Right cardiac atrium (tissue), 5 donors: ENCODE measurements at regions not wholly inside any gene's neighbourhood (a gene's known extent, or its start where the extent isn't known, plus 50 kb on each side); places are given as distances from the start of the nearest gene placed in this dataset.

Source experiments
- ATAC-seq, 2 donors: fragments of 200-7000 bp; cut with Tn5 transposase; one replicate each; pipeline versions ENCODE4 v1.8.0 to v1.9.1; 2020; ENCODE audit warnings: moderate library complexity in 2 of 2, mild to moderate bottlenecking in 1 of 2
- DNase-seq, 3 donors: peaks; one replicate each; pipeline ENCODE4 v3.0.0-alpha.2; 2020
- H3K27ac ChIP-seq: one replicate; pipeline ENCODE4 v1.5.1; 2013; ENCODE audit warnings: mild to moderate bottlenecking, low read length, control low read depth, moderate library complexity
- H3K27me3 ChIP-seq: one replicate; pipeline ENCODE4 v1.6.1; 2013; ENCODE audit not compliant: control insufficient read depth, insufficient read depth
- H3K4me1 ChIP-seq: one replicate; pipeline ENCODE4 v1.6.1; 2013; ENCODE audit warnings: low read length; ENCODE audit not compliant: control insufficient read depth, insufficient read depth
- H3K4me3 ChIP-seq: one replicate; pipeline ENCODE4 v1.5.1; 2013; ENCODE audit warnings: low read length, control low read depth
- H3K9me3 ChIP-seq: one replicate; pipeline ENCODE4 v1.6.1; 2013; ENCODE audit warnings: low read length; ENCODE audit not compliant: control insufficient read depth
- WGBS: extraction: QIAGEN DNeasy Blood & Tissue Kit; methylation state at CpG from one replicate; pipeline ENCODE4 v1.1.7; 2013; 5-methylcytosine and 5-hydroxymethylcytosine counted together
- intact Hi-C, 4 donors: fragments of 100-400 bp; cut with DNase I; formaldehyde crosslinking; loops; one replicate each; pipeline versions ENCODE4 v1.11.0 to v1.14.0; 2022 to 2023
- donor health status: healthy with polysubstance abuse.
- donor health status: DM: no; HTN: yes; CAD: no.
- donor health status: DM: no; HTN: no; CAD: no.
- donor health status: DM: no; HTN: yes; CAD: no; lungs with severe emphysema.
- donor health status: DM: yes; HTN: yes; CAD: no.

- no peaks in the 10 kb centered on the region for H3K9me3 ChIP-seq
- DNase-seq (no peak), ATAC-seq (no peak)
- no peak overlapping the region for H3K27ac ChIP-seq
- 78% methylated on average over 3 of the region's 3 CpGs for WGBS
- no peak overlapping the region for H3K4me3 ChIP-seq
- H3K27me3 ChIP-seq: no peaks in the 10 kb centered on the region
- intact Hi-C loops: no loop called here
- H3K4me1 ChIP-seq: no peaks in the 10 kb centered on the region
These were observed 379.0 kb upstream of the NXPH2 start for GRCh38 chr2:139159177-139159576.

- intact Hi-C loops: no loop called here
- Histone ChIP-seq H3K27ac (no peak overlapping the region), H3K27me3 (no peaks in the 10 kb centered on the region), H3K4me1 (no peaks in the 10 kb centered on the region), H3K9me3 (no peaks in the 10 kb centered on the region), H3K4me3 (no peak overlapping the region)
- DNase-seq: no peak
- ATAC-seq: no peak
These were observed 376.5 kb upstream of the NXPH2 start for GRCh38 chr2:139156730-139157129.

DNA sequence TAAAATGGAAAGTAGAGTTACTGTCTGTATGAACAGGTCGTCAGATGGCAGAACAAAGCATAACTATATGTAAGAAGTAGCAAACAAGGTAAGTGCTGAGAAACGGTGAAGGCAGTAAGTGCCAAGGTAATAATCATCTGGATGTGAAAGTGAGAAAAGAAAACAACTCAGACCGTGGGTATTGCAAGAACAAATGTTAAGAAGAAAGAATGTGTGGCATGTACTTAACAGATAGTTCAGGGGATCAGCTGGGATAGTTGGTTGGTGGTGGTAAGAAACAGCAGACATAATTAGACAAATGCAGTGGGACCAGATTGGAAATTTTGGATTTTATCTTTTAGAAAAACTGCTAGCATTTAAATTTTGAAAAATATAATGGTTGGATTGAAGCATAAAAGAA, 375.8 kb upstream of the NXPH2 start:
- ATAC-seq: no peak
- Histone ChIP-seq H3K27me3 (no peaks in the 10 kb centered on the region), H3K4me1 (no peaks in the 10 kb centered on the region), H3K4me3 (no peak overlapping the region), H3K9me3 (no peaks in the 10 kb centered on the region), H3K27ac (no peak overlapping the region)
- DNase-seq: no peak
- WGBS: 22% methylated on average over 3 of the region's 3 CpGs
- intact Hi-C loops: no loop called here

DNA sequence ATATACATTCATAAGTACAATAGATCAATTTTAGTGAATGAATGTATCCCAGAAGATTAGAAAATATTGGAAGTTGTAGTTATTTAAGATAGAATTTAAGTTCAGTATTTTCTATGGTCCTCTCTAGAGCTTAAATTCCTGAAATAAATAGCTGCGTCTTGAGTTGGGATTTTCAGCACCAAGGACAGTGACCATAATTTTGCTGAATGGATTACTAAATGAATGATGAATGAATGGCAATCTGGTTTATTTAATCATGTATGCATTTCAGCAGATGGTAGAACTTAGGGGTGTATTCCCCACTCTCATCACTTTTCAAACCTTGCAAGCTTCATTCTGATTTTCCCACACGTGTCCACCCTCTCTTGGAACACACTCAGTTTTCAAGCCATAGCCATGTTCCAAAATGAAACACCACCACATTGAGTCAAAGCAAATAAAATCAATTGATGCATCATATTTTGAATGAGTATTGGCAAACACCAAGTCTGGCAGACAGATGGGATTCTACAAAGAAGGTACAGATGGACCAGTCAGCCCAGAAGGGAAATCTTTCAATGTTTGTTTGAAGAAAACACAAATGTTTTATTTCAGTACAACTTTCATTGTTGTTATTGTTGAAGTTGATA, 362.2 kb upstream of the NXPH2 start:
- Histone ChIP-seq H3K4me1 (no peaks in the 10 kb centered on the region), H3K27me3 (no peaks in the 10 kb centered on the region), H3K9me3 (no peaks in the 10 kb centered on the region), H3K4me3 (no peak overlapping the region), H3K27ac (no peak overlapping the region)
- DNase-seq (no peak), ATAC-seq (no peak)
- intact Hi-C loops: no loop called here
- 31% methylated on average over 2 of the region's 2 CpGs for WGBS

DNA sequence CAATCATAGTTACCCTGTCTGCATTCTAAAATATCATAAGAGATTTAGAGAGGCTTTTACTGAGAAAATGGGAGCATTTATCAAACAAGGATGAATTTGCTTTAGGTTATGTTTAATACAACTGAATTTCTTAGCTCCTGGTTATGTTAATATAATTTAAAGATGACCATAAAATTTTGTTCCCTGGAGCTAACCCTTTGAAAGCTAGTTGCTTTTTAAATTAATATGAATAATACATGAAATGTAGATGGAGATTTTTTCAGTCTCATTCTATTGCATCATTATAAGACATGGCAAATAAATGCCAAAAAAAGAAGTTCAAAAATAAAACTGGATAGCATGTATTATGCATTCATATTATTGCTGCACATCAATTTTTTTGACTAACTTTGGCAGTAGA, 344.1 kb upstream of the NXPH2 start:
- Histone ChIP-seq H3K4me1 (no peaks in the 10 kb centered on the region), H3K9me3 (no peaks in the 10 kb centered on the region), H3K4me3 (no peak overlapping the region), H3K27ac (no peak overlapping the region), H3K27me3 (no peaks in the 10 kb centered on the region)
- DNase-seq: no peak
- intact Hi-C loops: no loop called here
- ATAC-seq: no peak

- WGBS: 81% methylated on average over 1 of the region's 1 CpG
- no peaks in the 10 kb centered on the region for H3K27me3 ChIP-seq
- intact Hi-C loops: no loop called here
- ATAC-seq (no peak), DNase-seq (no peak)
- H3K4me1 ChIP-seq: no peaks in the 10 kb centered on the region
- H3K9me3 ChIP-seq: no peaks in the 10 kb centered on the region
- no peak overlapping the region for H3K27ac ChIP-seq
- no peak overlapping the region for H3K4me3 ChIP-seq
These were observed 343.6 kb upstream of the NXPH2 start for GRCh38 chr2:139123795-139124194.

DNA sequence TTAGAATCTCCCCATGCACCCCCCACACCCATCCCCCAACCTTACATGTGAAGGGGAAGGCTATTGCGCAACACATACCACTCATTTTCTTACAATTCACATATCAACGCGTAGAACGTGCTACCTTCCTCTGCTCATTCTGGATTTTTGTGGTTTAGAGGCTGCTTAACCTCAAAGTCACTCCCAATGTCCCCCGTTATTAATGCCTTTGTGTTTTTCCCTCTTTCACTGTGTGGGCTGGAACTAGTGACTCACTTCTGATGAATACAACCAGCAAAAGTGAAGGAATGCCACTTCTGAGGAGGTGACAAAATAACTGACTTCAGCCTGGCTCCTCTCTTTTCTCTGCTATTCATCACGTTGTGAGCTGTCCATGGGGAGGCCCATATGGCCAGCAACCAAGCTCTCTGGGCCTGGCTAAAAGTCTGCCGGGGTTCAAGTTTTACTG, 342.5 kb upstream of the NXPH2 start:
- WGBS: 60% methylated on average over 7 of the region's 7 CpGs
- Histone ChIP-seq H3K27ac (no peak overlapping the region), H3K9me3 (no peaks in the 10 kb centered on the region), H3K27me3 (no peaks in the 10 kb centered on the region), H3K4me3 (no peak overlapping the region), H3K4me1 (no peaks in the 10 kb centered on the region)
- intact Hi-C loops: no loop called here
- DNase-seq (no peak), ATAC-seq (no peak)

GRCh38 chr2:139099721-139100120, 319.5 kb upstream of the NXPH2 start:
- DNase-seq: no peak
- WGBS: 39% methylated on average over 1 of the region's 1 CpG
- intact Hi-C loops: no loop called here
- ATAC-seq: no peak
- H3K27me3 ChIP-seq: no peaks in the 10 kb centered on the region
- H3K27ac ChIP-seq: no peak overlapping the region
- no peaks in the 10 kb centered on the region for H3K9me3 ChIP-seq
- no peak overlapping the region for H3K4me3 ChIP-seq
- no peaks in the 10 kb centered on the region for H3K4me1 ChIP-seq

DNA sequence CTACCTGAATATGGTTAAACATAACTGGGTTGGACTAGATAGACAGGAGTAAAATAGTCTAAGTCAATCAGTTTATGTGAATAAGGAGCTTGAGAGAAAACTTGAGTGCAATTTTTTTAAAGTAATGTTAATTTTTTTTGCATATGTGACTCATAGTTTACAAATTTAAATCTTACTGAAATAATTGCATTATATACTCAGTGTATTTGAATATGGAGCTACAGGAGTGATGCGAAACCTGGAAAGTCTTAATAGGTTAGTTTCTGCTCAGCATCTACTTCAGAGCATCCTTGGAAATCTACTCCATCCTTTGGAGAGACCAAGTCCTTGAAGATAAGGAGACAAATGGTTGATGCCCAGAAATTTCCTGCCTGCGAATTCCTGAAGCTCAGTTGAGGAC, 318.8 kb upstream of the NXPH2 start:
- H3K27me3 ChIP-seq: no peaks in the 10 kb centered on the region
- no peaks in the 10 kb centered on the region for H3K4me1 ChIP-seq
- H3K9me3 ChIP-seq: no peaks in the 10 kb centered on the region
- 83% methylated on average over 2 of the region's 2 CpGs for WGBS
- H3K27ac ChIP-seq: no peak overlapping the region
- DNase-seq (no peak), ATAC-seq (no peak)
- H3K4me3 ChIP-seq: no peak overlapping the region
- intact Hi-C loops: no loop called here

GRCh38 chr2:139083121-139083520, 302.9 kb upstream of the NXPH2 start:
- Histone ChIP-seq H3K4me3 (no peak overlapping the region), H3K9me3 (no peaks in the 10 kb centered on the region), H3K4me1 (no peaks in the 10 kb centered on the region), H3K27ac (no peak overlapping the region), H3K27me3 (no peaks in the 10 kb centered on the region)
- DNase-seq (no peak), ATAC-seq (no peak)
- intact Hi-C loops: no loop called here

DNA sequence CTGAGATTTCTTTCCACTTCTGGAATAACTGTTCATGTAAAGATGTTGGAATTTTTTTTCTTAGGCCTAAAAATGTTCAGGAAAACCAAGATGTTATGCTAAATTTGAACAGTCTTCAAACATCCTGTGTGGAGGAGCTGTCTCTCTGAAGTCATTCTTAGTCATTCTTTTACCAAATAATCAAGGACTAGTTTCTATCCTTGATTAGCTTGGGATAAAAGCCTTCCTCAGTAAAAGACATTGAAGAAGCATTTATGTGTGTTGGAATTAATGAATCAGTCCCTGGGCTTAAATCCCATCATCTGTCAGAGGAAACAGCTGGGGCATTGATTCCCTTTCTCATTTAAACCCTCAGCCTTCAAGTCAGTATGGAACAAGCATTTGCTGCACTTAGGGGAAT, 300.1 kb upstream of the NXPH2 start:
- DNase-seq (no peak), ATAC-seq (no peak)
- intact Hi-C loops: no loop called here
- no peaks in the 10 kb centered on the region for H3K9me3 ChIP-seq
- no peak overlapping the region for H3K4me3 ChIP-seq
- H3K27me3 ChIP-seq: no peaks in the 10 kb centered on the region
- no peaks in the 10 kb centered on the region for H3K4me1 ChIP-seq
- no peak overlapping the region for H3K27ac ChIP-seq

DNA sequence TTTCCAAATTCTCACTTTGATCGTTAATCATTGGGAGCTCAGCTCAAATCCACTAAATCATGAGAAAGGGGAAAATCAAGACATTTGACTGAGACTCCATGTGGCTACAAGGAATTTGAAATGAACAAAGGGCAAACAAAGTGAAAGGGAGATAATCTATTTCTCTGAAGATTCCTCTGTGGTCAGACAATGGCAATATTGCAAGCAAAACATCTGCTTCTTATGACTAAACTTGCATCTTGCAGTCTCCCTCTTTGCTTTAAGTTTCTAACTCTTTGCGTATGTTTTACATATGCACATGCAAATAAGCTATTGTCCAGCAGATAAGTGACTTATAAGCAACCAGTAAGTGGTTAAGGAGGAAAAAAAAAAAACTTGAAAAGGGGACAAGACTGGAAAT, 299.1 kb upstream of the NXPH2 start:
- Histone ChIP-seq H3K9me3 (no peaks in the 10 kb centered on the region), H3K27ac (no peak overlapping the region), H3K27me3 (no peaks in the 10 kb centered on the region), H3K4me3 (no peak overlapping the region), H3K4me1 (no peaks in the 10 kb centered on the region)
- ATAC-seq (no peak), DNase-seq (no peak)
- intact Hi-C loops: no loop called here
- 89% methylated on average over 2 of the region's 2 CpGs for WGBS
